HS-5 (cell line): ENCODE measurements at regions not wholly inside any gene's neighbourhood (a gene's known extent, or its start where the extent isn't known, plus 50 kb on each side); places are given as distances from the start of the nearest gene placed in this dataset.
"Not testable (repeated sequence)": the region's sequence is repeated elsewhere in the genome, so short reads cannot be mapped to it uniquely, and the experiment has no call there.

Experiments
- DNase-seq: peaks from one replicate; pipeline ENCODE4 v3.0.0-alpha.2; 2012; ENCODE audit warnings: low read depth

DNA sequence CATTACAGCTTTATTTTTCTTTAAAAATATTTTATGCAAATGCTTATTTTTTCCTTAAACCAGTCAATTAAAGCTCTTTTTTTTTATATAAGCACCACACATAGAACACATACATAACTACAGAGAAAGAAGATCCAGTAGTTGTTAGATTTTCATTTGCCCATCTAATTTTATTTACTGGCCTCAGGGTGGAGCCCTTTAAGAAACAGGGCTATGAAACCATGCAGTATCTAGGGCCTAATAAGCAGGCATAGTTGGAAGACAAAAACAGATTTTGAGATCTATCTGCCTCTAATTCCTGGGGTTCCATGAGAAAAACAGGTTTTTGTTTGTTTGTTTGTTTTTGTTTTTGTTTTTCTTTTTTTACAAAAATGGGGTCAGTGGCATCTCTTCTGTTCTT is 120.6 kb downstream of the BCHE start:
- DNase-seq = no peak

DNA sequence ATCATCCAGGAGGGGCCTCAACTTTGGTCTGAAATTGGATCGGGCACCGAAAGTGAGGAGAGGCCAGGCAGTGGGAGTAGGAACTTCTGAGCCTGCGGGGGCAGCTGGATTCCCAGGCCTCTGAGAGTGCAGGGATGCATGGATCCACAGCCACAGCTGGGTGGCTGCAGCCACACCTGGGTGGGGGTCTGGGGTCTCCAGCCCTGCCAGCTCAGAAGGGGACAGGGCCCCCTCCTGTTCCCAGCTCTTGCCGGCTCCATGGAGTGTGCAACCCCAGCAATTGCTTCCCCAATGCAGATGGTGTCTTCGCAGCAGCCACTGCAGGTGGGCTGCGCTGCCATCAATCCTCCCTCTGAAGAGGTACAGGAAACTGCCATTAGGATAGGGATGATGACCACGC is 123.7 kb downstream of the BCHE start:
- DNase-seq = no peak

DNA sequence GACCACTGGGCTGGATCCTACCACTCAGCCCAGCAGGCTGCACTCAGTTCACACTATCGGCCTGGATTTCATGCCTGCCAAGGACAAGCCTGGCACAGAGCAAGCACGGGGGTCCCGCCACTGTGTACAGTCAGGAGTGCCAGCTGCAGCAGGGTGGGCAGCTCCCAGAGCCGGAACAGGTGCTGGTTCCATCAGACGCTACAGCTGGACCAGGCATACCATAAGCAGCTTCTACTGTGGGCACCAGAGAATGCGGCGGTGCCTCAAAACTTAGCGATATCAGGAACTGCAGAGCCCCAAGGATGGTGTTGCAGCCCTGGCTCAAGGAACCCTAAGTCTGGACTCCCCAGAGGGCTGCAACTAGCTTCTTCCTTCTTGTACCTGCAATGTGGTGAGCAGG is 124.8 kb downstream of the BCHE start:
- no peak for DNase-seq

DNA sequence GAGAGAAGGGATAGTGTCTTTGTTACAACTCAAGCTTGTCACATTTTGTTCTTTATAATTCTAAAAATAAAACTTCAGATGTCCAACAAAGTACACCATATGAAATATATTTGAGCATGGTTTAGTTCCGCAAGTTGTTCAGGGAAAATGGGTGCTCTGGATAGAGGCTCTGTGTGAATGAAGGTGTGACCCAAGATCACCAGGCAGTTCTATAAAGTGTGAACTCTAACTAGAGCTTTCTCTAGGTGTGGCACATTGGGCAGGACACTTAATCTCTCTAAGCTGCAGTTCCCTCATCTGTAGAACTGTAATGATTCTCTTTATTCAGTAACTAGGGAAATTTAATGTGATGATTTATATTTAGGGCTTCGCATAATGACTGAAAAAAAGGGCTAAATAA is 139.3 kb downstream of the BCHE start:
- no peak for DNase-seq

DNA sequence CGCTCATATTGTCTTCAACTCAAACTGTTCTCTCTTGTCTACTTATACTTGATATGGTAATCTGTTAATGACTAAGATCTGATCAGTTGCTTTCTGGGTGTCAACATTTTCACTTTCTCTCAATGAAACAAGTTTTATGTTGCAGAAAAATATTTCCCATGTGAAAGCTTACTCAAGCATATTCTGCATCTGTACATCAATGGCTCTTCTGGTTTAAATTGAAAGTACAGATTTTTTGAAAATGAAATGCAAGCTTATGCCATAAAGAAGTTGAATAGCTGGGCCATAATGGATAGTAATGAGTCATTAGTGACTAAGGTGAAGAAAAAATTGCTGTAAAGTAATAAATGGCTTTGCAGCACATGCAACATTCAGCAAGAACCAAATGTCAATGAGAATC is 140.7 kb downstream of the BCHE start:
- DNase-seq = no peak

DNA sequence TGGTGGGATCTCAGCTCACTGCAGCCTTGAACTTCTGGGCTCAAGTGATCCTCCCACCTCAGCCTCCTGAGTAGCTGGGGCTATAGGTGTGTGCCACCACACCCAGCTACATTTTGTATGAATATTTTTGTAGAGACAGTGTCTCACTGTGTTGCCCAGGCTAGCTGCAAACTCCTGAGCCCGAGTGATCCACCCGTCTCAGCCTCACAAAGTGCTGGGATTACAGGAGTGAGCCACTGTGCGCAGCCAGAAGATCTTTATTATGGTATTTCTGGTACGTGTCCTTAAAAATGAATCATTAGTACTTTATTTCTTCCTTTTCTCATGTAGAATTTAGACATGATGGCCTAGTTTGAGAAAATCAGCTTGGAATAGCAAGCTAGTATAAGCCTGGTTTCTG is 153.3 kb downstream of the BCHE start:
- DNase-seq = no peak

DNA sequence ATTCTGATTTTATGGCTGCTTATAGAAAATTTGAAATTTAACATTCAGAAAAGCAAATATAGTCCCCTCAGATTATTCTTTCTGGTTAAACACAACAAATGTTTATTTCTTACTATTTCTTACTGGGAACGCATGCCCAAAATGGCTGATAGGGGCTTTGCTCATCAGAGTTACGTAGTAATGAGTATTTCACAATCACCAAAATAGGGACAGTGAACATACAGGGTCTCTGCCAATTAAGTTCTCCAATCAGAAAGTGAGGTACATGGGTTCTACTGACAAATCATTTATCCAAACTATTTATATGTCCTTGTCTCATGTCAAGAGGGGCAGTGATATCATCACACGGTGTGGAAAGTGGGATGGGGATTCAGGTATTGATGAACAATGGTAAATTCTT is 154.5 kb downstream of the BCHE start:
- no peak for DNase-seq

DNA sequence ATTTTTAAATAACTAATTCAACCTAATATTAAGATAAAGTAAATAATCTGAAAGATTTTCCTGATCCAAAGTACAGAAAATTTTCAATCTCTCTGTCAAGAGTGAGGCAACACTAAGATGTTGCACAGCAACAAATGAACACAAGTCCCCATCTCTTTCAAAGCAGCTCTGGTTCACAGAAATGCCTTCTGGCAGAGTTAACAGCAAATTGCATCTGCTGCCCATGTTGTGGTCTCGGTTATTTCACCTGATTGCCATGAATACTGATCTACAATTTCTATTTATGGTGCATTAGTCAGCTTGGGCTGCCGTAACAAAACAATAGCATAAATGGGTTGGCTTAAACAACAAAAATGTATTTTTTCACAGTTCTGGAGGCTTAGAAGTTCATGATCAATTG is 167.3 kb downstream of the BCHE start:
- DNase-seq = no peak

DNA sequence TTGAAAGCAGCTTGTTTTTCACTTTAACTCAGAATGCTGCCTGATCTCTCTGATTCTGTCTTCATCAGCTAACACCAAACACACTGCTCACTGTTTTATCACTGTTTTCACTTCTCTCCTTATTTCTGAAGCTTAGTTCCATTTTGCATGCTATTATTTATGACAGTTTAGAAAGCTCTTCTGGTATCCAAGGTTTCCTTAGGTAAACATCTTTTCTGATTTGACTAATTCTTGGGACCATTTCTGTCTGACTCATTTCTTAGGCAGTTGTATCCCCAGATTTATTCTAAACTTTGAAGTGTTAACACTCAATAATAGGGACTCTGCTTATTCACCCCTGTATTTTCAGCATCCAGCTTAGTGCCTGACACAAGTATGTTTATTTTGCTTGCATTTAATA is 167.7 kb downstream of the BCHE start:
- DNase-seq = no peak

DNA sequence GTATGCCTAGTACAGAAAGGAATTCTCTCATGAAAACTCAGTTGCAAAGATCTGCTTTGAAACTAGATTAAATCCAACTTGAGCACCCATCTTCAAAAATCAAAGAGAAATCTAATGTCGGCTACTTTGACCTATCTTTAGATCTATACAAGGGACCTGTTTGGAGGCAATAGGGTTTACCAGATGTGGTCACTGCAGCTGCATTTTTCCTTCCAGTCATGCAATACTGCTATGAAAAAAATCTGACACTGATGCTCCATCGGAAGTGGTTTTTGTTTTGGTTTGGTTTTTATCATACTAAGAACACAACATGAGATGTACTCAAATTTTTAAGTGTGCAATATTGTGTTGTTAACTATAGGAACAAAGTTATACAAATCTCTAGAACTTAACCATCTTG is 169.5 kb downstream of the BCHE start:
- no peak for DNase-seq

DNA sequence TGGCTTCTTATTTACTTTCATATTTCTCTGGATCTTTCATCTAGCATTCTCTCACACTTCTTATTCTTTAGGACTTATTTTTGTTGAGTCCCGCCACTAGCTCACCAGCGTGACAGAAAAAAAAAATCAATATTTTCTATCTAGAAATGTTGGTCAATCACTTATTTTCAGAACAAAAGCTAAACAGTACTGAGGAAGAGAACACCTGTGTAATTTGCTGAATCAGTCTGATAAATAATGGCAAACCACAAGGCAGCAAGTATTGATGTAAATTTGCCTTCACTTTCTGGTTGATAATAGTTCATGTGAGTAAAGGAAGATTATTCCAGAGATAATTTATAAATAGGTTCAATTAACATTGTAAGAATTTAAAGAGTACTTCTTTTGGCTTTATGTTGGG is 179.2 kb downstream of the BCHE start:
- no peak for DNase-seq

DNA sequence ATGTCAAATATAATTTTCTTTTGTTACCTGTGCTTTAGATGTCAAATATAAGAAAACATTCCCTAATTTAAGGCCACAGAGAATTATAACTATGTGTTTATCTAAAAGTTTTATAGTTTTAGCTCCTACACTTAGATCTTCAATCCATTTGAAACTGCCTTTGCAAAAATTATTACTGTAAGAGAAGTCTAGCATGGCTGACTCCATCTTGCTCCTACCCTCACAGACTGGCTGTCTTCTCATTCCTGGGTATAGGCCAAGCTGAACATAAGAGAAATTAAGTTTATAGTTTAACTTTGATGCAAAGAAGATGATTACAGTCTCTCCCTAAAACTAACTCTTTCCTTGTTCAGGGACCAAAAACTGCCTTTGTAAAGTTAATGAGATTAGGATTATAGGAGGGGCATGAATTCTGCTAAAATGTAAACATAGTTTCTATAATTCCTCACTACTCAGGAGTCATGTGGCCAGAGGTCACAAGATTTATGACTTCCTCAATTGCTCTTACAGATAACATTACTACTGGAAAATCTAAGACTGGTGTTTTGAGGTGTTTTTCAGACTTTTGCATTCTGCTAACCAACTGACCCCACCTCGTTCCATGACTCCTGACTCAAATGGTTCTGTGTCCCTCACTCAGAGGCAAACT is 184.0 kb downstream of the BCHE start:
- no peak for DNase-seq

DNA sequence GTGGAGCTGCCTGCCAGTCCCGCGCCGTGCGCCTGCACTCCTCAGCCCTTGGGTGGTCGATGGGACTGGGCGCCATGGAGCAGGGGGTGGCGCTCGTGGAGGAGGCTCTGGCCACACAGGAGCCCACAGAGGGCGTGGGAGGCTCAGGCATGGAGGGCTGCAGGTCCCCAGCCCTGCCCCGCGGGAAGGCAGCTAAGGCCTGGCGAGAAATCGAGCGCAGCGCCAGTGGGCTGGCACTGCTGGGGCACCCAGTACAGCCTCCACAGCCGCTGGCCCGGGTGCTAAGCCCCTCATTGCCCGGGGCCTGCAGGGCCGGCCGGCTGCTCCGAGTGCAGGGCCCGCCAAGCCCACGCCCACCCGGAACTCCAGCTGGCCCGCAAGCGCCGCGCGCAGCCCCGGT is 187.9 kb downstream of the BCHE start:
- DNase-seq = not testable (repeated sequence)

DNA sequence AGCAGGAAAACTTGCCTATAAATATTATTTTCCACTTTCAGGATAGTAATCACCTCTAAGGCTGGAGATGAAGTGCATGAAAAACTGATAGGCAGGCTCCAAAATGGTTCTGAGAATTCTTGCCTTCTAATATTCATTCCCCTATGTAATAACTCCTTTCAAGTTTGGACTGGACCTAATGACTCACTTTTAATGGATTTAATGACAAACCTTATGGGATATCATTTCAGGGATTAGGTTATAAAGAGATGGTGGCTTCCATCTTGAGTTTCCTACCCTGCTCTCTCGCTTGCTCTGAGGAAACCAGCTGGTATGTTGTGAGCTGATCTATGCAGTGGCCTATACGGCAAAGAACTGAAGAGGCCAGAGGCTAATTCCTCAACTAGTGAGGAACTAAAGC is 192.0 kb downstream of the BCHE start:
- no peak for DNase-seq

DNA sequence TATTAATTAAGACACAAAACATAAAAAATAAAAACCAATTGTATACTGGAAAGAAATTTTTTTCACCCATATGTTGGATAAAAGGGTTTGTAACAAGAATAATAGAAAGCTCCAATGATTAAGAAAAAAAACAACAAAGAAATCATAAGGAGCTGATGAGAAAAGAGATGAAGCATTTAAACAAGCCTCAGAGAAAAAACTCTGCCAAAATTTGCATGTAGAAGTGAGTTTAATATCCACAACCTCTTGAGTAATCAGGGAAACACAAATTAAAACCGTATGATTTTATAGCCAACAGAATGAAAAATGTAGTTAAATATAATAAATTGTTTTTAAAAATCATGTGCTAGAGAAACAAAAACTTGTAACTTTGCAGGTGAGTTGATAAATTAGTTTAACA is 192.9 kb downstream of the BCHE start:
- DNase-seq = no peak

DNA sequence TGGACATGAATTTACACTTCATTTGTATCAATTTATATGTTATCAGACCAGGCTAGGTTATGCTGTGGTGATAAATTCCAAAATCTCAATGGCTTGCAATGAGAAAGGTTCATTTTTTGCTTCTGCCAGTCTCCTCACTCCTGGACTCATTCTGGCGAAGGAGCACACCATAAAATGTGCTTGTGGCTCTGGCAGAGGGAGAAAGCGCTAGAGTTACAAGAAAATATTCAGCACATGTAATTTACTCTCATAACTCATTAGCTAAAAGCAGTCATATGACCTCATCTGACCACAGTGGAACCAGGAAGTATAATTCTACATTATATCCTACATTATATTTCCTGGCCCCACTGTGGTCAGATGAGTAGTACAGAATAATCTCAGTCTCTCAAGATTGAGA is 193.8 kb downstream of the BCHE start:
- DNase-seq = no peak

DNA sequence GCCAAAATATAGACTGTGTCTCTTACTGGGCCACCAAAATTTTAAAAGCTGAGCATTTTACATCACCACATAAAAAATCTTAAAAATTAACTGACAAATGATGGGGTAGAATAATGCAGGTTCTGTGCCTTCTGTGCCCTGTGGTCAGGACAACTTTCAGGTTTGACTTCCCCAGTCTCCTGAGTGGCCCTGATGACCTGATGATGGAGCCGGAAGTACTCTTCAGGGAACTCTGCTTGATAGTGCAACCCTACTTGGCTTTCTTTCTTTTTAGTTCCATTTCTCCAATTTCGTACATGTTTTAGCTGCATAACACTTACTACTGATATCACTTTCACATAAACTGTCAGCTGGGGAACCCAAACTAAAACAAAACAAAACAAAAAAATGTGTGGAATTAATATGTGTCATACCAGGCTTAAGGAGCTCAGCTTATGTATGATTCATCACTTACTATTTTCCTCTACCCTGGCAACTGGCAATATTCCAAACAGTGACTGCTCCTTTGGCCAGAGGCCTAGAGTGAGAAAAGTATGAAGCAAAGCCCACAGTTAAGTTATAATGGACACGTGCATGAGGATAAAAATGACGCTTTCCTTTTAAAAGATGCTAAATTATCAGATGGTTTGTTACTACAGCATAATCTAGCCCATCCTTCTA is 194.3 kb downstream of the BCHE start:
- DNase-seq = peak; percentile 98

DNA sequence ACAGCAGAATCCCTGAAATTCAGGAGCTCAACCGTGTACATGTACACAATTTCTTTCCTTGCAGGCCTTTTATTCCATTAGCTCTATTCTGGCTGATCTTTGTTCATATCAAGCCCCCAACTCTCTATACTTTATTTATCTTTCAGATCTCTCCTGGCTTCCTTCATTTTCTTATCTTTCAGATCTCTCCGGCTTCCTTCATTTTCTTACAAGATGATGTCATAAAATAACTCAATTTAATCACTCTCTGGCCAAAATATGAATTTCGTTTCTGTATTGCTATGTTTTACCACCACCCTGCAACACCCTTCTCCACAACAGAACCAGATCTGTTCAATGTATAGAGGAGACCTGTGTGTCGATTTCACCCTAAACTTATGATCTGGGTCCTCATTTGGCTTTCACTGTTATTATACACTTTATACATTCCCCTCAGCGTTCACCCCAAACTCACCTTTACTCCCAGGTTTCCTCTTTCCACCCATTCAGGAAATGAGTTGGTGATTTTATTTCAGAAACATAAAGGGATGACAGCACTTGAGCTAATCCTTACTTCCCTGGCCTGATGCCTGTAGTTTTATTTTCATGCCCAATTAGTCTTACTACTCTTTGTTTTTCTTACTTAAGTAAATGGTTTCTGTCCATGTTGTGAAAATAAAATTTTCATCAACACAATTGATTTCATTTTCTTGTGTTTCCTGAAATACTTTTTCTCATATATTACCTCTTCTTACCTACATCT is 195.5 kb downstream of the BCHE start:
- no peak for DNase-seq

DNA sequence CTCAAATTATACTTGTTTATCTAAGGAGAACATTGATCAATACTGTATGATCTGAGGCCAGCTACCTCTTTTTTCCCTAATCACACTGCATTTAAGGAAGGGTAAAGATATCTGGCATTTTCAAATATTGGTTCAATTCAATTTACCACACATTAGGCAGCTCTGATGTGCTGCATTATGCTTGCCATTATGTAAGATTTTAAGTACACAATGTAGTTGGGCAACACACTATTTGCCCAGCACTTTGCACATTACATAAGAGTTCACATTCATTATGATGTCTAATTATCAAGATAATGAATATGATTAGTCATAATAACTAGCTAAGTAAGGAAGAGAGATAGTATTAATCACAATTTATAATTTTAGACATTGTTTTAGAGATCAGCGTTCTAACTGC is 196.3 kb downstream of the BCHE start:
- DNase-seq = no peak

DNA sequence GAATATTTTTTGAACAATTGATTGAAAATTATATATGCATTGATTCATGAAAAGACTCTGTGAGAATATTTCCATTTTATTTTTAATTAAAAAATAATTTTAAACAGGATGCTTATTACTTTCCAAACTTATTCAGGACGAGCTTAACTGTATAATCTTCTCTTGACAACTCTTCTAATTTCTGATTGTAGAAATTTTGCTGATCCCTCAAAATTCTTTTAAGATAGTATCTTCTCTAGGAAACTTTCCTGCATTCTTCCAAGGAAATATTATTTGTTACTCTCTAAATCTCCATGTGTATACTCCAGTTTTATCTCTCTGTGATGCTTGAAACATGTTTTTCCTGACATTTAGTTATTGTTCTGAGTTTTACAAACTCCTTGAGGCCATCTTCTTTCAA is 197.2 kb downstream of the BCHE start:
- DNase-seq = no peak

DNA sequence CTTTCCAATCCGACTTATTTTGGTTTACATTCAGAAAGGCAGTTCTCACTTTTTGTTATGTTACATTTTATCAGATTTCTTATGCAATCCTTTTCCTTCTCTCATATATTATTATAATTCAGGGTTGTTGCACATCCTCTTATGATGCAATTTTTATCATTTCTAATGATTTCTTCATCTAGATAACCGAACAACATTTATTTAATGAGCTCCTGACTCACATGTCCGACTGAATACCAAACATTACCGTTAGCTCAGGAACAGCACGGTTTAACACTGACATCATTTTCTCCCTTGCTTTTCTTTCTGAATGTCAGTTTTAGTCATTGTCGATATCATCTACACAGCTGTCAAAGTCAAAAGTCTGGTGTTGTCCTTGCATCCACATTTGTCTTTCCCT is 199.2 kb downstream of the BCHE start:
- peak; percentile 58 for DNase-seq

DNA sequence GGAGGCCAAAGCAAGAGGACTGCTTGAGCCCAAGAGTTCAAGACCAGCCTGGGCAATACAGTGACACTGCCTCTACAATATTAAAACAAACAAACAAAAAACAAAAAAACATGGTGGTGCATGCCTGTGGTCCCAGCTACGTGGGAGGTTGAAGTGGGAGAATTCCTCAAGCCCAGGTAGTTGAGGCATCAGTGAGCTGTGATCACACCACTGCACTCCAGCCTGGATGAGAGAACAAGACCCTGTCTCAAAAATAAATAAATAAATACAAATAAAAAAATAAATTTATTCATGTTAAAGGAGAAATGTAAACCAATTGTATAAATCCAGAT is 200.6 kb downstream of the BCHE start:
- no peak for DNase-seq

DNA sequence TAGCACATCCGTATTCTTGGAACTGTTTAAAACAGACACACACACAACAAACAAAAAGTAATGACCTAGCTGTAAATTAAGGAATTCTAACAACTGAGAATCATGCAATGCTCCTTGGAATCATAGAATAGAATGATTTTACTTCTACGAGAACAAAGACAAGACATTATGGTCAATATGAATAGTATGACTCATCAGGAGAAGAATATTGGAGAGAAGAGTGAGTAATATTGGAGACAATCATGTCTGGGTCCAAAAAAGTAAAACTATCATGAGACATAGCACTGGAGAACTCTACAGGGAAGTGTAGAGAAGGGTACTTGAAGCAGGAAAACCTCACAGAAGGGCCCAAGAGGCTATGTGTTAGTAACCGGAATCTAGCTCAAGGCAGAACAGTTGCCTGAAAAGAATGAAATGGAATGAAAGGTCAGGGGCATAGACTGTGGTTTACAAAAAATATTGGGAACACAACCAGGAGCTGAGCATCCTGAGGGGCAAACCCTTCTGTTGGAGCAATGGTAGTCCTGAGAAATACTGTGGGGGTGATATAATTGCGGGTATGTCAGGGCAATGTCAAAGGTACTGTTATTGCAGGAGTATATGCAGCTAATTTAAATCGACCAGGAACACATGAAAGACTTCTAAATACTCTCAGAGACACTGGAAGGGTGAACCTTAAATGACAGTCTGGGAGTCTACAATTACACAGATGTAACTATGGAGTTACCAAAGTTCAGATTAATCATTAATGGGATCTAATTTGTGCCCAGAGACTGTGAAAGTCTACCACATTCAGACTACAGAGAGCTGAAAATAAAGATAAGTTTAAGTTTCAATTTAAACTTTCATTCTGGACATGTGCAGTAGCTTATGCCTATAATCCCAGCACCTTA is 201.2 kb downstream of the BCHE start:
- no peak for DNase-seq
